ENCODE measurements at regions not wholly inside any gene's neighbourhood (a gene's known extent, or its start where the extent isn't known, plus 50 kb on each side); places are given as distances from the start of the nearest gene placed in this dataset.

DNA sequence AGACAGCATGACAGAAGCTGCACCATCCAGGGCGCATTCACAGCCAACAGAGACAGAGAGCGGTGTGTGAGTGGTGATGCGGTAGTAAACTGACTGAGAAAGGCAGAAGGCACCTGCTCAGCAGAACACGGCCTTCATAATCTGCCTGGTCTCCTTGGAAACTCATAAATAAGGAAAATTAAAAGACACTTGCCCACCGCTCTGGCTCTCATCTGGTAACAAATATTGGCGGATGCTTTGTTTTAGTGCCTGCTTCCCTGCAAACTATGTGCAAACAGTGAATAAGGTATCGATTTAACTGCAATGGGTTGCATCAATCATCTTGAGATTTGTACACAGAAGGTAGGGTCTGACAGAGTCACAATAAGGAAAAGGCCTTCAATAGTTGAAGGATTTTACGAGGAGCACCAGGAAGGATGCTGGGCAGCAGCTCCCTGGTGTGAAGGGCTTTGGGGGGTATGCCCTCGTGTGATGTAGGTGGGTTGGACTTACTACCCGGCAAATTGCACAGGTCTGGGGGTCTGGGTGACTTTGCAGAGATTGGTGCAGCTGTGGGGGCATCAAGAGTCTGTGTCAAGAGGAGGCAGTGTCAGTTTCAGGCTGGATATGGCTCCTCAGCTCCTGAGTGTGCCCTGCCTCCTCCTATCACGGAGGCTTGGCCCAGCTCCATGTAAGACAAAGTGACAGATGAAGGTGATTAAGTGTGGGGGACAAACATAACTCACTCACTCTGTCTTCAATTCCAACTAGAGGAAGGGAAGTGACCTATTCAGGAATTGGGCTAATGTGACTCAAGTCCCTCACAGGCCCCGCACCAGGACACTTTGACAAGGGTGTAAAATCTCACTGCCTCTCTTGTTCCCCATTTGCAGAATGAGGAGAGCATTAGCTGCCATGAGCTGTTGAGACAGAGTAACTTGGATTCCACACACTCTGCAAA lies 166.7 kb downstream of the ICE1 start:
- no peak for DNase-seq (ENCODE audit: low spot score)

DNA sequence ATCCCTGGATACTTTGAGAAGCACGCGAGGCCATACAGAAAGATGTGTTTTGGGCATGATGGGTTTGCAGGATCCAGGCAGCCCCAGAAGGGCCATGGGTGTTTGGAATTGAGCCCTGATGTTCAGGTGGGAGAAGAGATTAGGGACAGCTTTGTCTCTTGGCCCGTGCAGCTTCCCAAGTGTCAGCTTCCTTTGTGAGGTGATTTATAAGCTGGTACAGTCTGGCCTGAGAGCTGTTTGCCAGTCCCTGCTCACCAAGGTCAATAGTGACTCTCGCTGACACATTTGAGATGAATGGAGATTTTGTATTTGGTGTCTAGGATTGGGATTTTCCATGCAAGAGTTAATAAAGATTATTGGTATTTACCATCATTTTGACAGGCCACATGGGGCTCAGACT lies 165.9 kb downstream of the ICE1 start:
- DNase-seq (ENCODE audit: low spot score): no peak

DNA sequence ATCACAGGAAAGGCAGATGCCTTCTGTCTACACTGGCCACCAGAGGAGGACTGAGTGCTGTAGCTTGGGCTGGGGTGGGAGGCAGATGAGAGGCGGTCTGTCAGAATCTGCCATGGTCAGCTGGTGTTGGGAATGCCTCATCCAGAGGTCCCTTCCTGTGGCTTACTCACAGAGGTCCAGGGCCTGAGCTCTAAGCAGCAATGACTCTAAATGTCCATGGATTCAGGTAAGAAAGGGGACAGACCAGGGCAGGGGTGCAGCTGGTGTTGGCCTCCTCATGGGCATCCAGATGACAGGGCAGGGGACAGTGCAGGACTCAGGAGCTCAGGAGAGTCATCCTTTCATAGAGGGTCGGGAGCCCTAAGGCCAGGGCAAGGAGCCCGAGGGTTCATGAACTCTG lies 165.0 kb downstream of the ICE1 start:
- DNase-seq (ENCODE audit: low spot score): no peak

DNA sequence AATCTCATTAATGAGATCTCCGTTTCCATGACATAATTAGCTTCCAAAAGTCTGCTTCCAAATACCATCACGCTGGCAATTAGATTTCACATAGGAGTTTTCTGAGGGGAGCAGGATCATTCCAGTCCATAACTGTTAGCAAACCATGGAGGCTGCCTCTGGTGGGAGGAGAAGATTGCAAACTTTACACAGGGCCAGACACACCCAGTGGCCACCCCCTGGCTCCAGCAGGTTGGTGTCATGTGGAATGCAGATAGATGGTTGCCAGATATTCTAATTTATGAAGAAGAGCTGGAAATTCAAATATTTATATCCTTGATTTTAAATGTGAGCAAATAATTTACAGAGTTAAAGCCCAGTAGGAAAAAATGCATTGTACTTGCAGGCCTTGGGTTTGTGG lies 164.2 kb downstream of the ICE1 start:
- DNase-seq (ENCODE audit: low spot score): no peak

DNA sequence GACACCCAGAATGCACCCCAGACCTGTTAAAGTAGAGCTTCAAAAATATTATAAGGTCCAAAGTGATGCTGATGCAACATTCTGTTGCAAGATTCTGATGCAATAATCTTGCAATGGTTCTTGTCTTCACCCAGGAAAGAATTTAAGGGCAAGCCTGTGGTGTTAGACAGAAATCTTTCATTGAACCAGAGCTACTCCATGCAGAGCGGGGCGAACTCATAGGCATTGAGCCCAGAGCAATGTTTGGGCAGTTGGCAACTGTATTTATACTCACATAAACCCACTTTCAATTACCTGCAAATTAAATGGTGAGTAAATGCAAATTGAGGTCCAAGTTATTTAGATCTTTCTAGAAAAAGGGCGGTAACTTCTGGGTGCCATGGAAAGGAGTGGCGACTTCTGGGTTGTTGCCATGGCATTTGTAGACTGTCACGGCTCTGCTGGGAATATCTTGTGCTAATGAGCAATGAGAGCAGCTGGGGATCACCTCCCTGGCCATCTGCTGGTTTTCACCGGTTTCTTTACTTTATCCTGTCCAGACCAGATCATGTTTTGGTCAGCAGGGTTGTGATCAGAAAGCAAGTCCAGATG lies 163.4 kb downstream of the ICE1 start:
- no peak for DNase-seq (ENCODE audit: low spot score)

DNA sequence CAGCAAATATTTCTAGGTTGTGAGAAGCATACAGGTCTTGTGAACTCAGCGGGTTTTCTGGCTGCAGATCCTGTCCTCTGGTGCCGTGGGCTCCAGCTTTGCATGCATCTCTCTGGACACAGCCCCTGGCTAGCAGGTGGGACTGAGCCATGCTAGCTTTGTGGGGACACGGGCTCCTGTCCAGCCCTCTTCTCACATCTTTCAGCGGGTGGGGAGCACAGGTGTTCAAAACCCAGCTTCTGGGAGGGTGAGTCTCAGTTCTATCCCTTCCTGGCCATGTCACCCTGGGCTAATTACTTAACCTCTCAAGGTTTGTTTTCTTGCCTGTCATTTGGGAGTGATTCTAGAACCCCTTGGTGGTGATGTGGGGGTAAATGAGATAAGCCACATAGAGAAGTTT lies 162.3 kb downstream of the ICE1 start:
- no peak for DNase-seq (ENCODE audit: low spot score)

DNA sequence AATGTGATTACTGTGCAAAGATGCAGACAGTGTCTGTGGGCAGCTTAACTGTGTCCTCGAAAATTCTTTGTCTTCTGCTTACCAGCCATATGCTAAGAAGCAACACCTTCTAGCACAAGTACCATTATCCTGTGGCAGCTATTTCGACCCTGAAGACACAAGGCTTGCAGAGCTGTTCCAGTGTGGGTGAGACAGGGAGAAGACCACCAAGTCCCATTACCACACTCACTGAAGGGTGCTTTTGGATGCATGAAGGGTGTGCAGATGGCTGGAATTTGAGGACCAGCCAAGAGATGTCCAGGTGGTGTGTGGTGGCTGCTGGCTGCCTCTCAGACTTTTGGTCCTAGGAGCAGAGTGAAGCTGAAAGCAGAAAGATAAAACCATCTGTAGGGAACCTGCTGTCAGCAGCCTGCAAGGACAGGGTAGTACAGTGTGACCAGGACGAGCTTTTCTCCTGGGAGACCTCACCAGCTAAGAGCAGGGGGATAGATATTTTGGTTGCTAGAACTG lies 161.8 kb downstream of the ICE1 start:
- no peak for DNase-seq (ENCODE audit: low spot score)

DNA sequence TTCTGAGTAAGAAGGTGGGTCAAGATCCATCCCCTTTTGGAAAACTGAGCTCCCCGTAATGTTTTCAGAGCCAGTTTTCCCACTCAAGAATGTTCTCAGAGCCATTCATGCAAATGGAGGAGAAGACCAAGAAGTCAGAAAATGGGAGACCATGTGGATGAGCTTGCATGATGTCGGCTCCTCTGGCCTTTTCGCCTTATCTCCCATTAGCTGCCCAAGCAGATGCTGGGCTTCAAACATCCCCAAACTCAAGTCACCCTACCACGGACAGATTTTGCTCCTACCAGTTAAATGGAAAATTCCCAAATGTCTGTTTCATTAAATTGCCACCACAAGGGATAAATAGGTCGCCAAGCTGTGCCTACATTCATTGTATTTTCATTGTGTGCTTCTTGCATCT lies 161.4 kb downstream of the ICE1 start:
- DNase-seq (ENCODE audit: low spot score): no peak

DNA sequence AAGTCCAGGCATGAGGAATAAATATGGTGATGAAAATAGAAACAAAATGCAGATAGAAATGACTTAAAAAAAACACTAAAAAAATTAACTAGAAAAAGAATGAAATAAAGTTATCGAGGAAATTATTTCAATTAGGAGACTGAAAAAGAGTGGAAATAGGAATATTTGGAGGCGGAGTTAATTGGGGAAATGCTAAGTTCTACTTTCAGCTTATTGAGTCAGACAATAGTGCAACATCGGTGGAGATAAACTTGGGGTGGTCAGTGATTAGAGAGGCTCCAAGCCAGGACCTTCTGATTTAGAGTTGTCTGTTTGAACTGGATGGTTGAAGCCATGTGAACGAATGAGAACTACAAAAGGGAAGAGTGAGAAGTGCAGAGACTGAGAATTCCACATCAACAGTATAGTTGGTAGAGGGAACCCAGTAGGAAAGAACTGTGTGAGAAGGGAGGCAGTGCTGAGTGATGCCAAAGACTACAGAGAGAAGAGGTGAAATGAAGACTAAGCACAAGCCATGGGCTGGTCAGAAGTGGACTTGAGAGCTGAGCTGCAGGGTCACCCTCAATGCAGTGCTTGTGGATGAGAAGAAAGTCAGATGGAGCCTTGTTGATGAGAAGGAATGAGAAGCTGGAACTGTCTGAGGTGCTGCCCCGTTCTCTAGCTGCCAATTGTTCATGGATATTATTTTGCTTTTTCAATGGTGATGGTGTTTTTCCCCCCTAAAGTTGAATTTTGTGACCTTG lies 160.7 kb downstream of the ICE1 start:
- DNase-seq (ENCODE audit: low spot score): no peak

DNA sequence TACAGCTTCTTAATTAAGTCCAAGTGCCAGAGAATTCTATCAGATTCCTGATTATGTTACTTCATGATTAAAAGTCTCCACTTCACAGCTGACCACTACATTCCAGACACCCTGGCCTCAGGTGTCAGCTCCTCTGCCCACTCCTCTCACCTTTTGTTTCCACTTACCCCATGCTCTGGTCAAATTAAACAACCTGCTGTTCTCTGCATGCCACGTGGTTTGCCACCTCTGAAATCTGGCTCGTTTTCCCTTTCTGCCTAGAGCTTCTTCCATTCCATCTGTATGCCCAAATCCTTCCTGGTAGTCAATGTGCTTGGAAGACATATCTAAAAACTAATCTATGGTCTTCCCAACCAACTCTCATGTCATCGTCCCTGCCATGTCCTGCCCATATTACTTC lies 158.6 kb downstream of the ICE1 start:
- DNase-seq (ENCODE audit: low spot score): no peak

DNA sequence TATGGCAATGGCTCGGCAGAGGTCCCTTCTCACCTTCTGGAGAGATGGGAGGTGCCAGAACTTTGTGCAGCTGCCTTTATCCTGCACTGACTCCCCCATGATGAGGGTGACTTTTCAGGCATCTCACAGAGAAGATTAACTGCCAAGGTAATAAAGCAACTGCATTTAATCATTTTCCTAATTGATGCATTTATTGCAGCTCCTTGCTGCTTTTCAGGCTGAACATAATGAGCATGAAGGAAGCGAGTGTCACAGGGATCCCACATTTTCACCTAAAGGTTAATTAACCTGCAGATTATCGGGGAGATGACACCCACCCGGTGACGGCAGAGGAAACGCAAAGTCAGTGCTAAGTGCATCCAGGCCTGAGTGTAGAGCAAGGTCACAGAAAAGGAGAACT lies 154.3 kb downstream of the ICE1 start:
- no peak for DNase-seq (ENCODE audit: low spot score)

DNA sequence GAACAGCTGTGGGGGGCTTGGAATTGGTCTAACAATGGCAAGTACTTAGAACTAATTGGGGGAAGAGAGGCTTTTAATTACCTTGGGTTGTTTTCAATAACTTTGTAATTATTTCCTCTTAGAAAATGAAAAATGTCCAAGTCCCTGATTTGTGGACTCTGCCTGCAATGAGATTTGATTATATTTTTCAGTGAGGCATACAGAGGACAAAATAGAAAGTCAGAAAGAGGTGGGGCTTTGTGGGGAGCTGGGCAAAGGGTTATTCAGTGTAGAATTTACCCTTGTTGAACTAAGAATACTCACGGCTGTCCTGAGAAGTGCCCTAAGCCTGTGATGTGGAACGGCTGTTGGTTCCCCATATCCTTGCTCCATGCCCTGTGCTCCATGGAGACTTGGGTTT lies 153.0 kb downstream of the ICE1 start:
- DNase-seq (ENCODE audit: low spot score): no peak

DNA sequence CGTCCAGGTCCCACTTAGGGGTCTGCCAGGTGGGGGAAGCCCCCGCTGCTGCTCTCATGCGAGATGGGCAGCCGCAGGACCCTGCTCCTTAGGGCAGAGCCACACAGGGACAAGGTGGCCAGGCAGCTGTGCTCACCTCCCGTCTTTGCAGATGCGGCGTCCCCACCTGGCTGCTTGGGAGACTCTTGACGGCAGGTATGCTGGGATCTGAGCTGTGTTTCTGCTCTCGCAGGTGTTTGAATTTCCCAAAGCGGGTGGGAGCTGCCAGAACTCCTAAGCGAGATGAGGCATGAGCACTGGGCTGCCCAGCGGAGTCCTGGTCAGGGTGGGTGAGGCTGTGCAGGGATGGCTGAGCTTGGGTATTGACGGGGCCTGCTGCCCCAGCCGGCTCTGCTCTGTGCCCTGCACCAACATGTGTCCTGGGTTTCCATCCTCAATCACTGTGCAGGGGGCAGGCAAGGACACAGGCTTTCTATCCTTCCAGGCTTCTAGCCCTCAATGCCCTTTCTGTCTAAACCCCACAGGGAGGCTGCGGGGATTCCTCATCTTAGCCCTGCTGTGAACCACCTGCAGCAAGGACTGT lies 151.4 kb downstream of the ICE1 start:
- no peak for DNase-seq (ENCODE audit: low spot score)

DNA sequence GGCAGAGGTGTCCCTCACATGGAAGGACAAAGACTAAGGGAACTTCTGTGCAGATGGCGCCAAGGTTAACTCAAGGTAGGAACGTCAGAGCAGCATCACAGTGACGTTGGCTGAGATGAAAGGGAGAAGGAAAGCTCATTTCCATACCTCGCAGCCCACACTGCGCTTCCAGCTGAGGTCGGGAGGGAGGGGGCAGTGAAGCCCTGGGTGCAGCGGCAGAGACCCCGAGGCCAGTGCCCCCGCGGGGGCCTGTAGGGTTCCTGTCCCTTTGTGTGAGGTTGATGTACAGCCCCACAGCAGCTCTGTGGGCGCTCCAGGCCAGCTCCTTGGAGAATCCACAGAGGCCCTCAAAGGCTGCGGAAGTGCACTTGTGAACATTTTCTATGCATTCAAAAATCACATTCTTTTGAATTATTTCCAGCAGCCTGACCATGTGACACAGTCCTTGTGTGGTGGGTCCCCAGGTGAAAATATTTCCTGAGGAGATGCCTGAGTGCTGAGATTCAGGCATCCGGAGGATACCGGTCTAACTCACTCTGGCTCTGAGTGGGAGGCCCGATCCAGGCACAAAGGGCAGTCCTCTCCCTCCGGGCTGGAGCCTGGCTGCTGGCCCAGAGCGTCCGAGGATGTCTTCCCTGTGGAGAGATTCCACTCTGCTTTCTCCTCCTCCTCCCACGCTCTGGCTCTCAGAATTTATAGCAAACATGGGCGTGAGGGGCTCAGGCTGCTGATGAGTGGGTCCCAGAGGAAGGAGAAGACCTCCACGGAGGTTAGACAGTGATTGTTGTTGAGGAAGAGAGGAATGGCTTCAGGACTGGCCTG lies 150.7 kb downstream of the ICE1 start:
- no peak for DNase-seq (ENCODE audit: low spot score)

DNA sequence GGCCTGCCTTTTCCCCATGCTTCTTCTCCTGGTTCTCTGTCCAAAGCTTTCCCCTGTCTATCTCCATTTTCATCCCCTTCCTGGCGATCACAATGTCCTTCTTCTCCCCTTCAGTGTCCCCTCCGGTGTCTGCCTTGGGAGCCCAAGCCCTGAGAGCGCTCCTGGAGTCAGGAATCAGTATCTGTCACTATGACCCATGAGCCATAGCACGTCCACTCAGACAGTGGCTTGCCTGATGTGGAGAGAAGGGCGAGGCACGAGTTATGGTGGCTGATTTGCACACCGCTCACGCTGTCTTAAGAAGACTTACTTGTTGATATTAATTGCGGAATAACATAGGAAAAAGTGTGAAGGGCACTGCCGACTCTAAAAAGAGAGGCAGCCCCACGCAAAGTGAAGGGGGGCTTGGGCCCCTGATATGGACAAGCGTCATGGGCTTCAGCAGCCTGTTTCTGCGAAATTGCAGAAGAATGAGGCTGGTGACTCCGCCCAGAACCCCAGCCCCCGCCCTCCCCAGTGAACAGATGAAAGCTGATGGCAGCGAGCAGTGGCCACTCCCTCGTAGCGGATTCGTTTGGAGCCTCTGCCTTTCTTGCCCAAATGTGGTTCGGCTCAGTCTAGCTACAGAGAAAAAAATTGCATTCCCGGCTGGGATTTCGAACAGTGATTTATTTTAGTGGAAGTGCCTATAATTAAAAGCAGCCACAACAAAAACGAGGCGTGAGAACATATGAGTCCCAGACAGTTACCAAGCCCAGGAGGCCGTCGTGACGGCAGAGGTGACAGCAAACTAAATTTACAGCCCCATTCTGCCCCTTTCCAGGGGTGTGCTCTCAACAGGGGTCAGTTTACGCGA lies 149.8 kb downstream of the ICE1 start:
- DNase-seq (ENCODE audit: low spot score): no peak

DNA sequence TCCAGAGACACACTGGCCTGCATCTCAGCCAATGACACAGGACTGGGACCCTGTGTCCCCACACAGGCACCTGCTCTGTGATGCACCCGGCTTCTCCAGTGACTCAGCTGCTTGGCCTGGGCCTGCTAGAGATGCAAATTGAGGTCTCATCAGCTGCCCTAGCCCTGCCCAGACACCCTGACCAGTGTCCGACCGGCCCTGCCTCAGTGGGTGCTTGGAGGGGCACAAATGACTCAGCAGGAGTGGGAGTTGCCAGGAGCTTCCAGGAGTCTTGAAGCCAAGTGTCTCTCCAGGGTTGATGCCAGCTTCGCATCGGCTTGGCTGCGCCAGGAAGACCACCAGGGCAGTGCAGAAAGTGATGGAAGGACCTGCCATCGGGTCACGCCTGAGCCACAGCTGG lies 148.2 kb downstream of the ICE1 start:
- DNase-seq (ENCODE audit: low spot score): no peak

DNA sequence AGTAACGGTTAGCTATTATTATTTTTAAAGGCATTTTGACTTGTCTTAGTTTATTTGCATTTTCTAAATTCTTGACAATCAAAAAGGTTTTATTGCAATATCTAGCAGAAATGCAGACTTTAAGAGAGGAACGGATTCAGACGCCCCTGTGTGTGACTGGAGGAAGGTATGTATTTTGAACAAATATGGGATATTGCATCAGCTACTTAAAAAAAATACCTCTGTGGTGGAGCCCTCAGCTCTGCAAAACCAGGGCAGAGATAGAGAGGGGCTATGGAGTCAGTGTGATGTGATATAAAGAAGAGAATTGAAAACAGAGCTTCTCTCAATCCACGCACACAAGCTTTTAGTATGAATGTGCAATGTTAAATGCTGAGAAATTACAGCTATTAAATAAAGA lies 142.4 kb downstream of the ICE1 start:
- DNase-seq (ENCODE audit: low spot score): no peak

DNA sequence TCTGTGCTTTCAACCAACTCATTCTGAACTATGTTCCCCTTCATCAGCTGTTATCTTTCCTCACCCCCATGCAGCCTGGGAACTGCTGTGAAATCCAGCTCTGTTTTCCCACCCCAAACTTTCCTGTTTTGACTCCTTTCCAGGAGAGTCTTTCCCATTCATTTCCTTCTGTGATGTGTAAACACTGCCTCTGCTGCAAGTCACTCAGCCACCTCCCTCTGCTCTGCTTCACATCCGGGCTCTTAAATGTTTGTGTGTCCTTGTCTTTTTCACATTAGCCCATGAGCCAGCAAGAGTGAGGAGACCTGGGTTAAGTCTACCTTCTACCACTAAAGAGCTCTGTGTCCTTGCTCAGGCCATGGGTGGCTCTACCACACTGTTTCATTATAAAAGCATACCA lies 137.5 kb downstream of the ICE1 start:
- DNase-seq (ENCODE audit: low spot score): no peak

DNA sequence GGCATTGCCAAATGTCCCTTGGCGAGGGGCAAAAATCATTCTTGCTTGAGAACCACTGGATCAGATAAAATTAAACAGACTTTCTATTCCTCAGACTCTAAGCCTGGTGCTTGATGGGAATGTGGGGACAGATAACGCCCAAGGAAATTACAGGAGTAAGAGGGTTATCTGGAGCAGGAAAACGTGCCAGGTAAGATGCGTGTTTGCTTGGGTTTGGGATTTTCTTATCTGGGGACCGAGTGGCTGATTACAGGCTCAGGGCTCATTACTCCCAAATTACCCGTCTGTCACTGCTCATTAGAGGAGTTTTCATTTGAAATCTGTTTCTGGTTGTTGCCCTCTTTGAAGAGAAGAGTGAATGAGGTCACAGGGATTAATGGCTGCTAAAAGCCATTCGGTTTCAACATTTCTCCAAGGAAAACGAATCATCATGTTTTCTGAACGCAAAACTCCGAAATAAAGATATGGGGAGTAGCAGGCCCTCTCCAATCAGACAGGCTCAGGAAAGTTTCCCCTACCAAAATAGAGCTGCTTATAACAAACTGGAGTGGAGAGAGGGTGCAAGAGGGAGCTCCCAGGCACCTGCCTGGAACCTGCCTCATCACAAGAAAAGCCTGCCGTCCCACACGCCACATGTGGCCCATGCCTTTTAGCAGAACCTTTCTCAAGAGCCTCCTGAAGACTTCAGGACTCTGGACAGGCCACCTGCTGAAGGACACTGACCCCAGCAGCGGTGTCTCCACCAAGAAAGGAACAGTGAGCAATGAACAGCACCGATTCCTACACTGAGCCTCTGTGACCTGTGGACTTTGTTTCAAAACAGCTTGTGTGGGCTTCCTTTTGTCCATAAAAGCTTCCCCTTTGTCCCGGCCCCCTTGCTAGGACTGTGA lies 136.4 kb downstream of the ICE1 start:
- DNase-seq (ENCODE audit: low spot score): no peak

DNA sequence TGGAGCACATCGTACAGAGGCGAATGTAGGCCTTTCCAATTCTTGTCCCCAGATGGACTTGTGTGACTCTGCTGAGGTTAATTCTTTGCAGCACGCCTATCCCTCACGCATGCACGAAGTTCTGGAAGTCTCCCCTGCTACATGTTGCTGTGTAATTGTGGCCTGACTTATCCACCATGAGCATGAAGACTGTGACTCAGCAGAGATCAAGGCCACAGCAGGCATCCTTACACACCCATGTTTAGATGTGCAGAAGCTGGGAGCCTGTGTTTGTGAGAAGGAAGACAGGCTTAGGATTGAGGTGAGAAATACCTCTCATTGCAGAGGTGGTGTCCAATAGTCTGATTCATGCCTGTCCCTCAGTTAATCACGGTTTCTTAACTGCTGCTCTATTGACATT lies 135.6 kb downstream of the ICE1 start:
- no peak for DNase-seq (ENCODE audit: low spot score)
